AG09309 (cell line): ENCODE measurements at regions not wholly inside any gene's neighbourhood (a gene's known extent, or its start where the extent isn't known, plus 50 kb on each side); places are given as distances from the start of the nearest gene placed in this dataset.
A peak's percentile ranks its signal among the peaks of the same experiment; 100 is the strongest.
"Not testable (repeated sequence)": the region's sequence is repeated elsewhere in the genome, so short reads cannot be mapped to it uniquely, and the experiment has no call there.

Source experiments
- DNase-seq: peaks from one replicate; pipeline ENCODE4 v3.0.0-alpha.2; 2010; ENCODE audit warnings: low read depth
- H3K4me3 ChIP-seq: 2 replicates; pipeline ENCODE4 v1.5.1; 2011; ENCODE audit warnings: mild to moderate bottlenecking, low read depth, low read length, moderate library complexity; ENCODE audit not compliant: control insufficient read depth
- CTCF ChIP-seq: IDR thresholded peaks from 2 replicates; pipeline ENCODE4 v1.5.1; 2011; ENCODE audit warnings: mild to moderate bottlenecking, low read depth, low read length, inconsistent platforms; ENCODE audit not compliant: insufficient read depth, control insufficient read depth; ENCODE audit errors: missing control alignments

GRCh38 chr2:175793648-175794047, 208.4 kb downstream of the LNPK start:
- TF ChIP-seq CTCF, result no peak
- no peak overlapping the region for H3K4me3 ChIP-seq
- no peak for DNase-seq

GRCh38 chr2:175792881-175793280, 209.2 kb downstream of the LNPK start:
- no peak for DNase-seq
- TF ChIP-seq CTCF, result no peak

GRCh38 chr2:175792199-175792598, 209.9 kb downstream of the LNPK start:
- DNase-seq, result peak; percentile 2
- no peak for TF ChIP-seq CTCF

More at GRCh38 chr2:175792881-175793280, 209.2 kb downstream of the LNPK start:
- H3K4me3 ChIP-seq, result no peak overlapping the region

GRCh38 chr2:175786471-175787124, 215.5 kb downstream of the LNPK start:
- DNase-seq, result no peak
- H3K4me3 ChIP-seq, result no peak overlapping the region
- no peak for TF ChIP-seq CTCF

More at GRCh38 chr2:175792199-175792598, 209.9 kb downstream of the LNPK start:
- H3K4me3 ChIP-seq, result no peak overlapping the region

- H3K4me3 ChIP-seq, DNase-seq: not testable (repeated sequence)
Measured at GRCh38 chr2:175777337-175777736, 224.7 kb downstream of the LNPK start.

- no peak for TF ChIP-seq CTCF
- no peak for DNase-seq
- H3K4me3 ChIP-seq, result no peak overlapping the region
Measured at GRCh38 chr2:175769200-175769599, 232.9 kb downstream of the LNPK start.

- no peak overlapping the region for H3K4me3 ChIP-seq
- no peak for DNase-seq
- no peak for TF ChIP-seq CTCF
Measured at GRCh38 chr2:175766880-175767279, 235.2 kb downstream of the LNPK start.
